ENCODE measurements at regions not wholly inside any gene's neighbourhood (a gene's known extent, or its start where the extent isn't known, plus 50 kb on each side); places are given as distances from the start of the nearest gene placed in this dataset.
"Not testable (repeated sequence)": the region's sequence is repeated elsewhere in the genome, so short reads cannot be mapped to it uniquely, and the experiment has no call there.

GRCh38 chr2:193368615-193369014 is 1173.9 kb upstream of the TMEFF2 start:
- no peaks in the 10 kb centered on the region for H3K27me3 ChIP-seq (ENCODE audit: insufficient read depth, low read length, poor library complexity, severe bottlenecking)
- no peak overlapping the region for H3K4me3 ChIP-seq (ENCODE audit: low read length)
- no peak overlapping the region for H3K27ac ChIP-seq (ENCODE audit: low read depth, low read length)
- no peaks in the 10 kb centered on the region for H3K4me1 Mint-ChIP-seq
- no peaks in the 10 kb centered on the region for H3K9me3 ChIP-seq (ENCODE audit: low read length)
- no peaks in the 10 kb centered on the region for H3K9me3 Mint-ChIP-seq
- no peak for DNase-seq
- no peaks in the 10 kb centered on the region for H3K36me3 Mint-ChIP-seq
- ChIA-PET CTCF (no interaction called here), POLR2A (no interaction called here)
- no peaks in the 10 kb centered on the region for H3K27me3 Mint-ChIP-seq
- H3K4me3 Mint-ChIP-seq = no peak overlapping the region
- H3K36me3 ChIP-seq (ENCODE audit: insufficient read depth, low read length) = no peaks in the 10 kb centered on the region
- no peak overlapping the region for H3K27ac Mint-ChIP-seq
- H3K4me1 ChIP-seq (ENCODE audit: insufficient read depth, low read length) = no peaks in the 10 kb centered on the region

GRCh38 chr2:193357508-193357907 is 1162.8 kb upstream of the TMEFF2 start:
- H3K4me1 ChIP-seq (ENCODE audit: insufficient read depth, low read length) = no peaks in the 10 kb centered on the region
- no peaks in the 10 kb centered on the region for H3K9me3 ChIP-seq (ENCODE audit: low read length)
- Mint-ChIP-seq H3K4me1 (no peaks in the 10 kb centered on the region), H3K4me3 (no peak overlapping the region), H3K27me3 (peaks cover 0 to 7% of the 10 kb centered on the region in 2 donors), H3K36me3 (no peaks in the 10 kb centered on the region), H3K27ac (no peak overlapping the region), H3K9me3 (no peaks in the 10 kb centered on the region)
- DNase-seq = no peak
- no peak overlapping the region for H3K27ac ChIP-seq (ENCODE audit: low read depth, low read length)
- no peaks in the 10 kb centered on the region for H3K27me3 ChIP-seq (ENCODE audit: insufficient read depth, low read length, poor library complexity, severe bottlenecking)
- no peaks in the 10 kb centered on the region for H3K36me3 ChIP-seq (ENCODE audit: insufficient read depth, low read length)
- POLR2A ChIA-PET = no interaction called here
- H3K4me3 ChIP-seq (ENCODE audit: low read length) = no peak overlapping the region
- CTCF ChIA-PET = no interaction called here

- not testable (repeated sequence) for H3K4me3 Mint-ChIP-seq
These were observed 1158.0 kb upstream of the TMEFF2 start for GRCh38 chr2:193352665-193353242.

GRCh38 chr2:193350509-193350908 is 1155.8 kb upstream of the TMEFF2 start:
- Histone ChIP-seq H3K36me3 (ENCODE audit: insufficient read depth, low read length) (no peaks in the 10 kb centered on the region), H3K4me3 (ENCODE audit: low read length) (no peak overlapping the region), H3K9me3 (ENCODE audit: low read length) (no peaks in the 10 kb centered on the region), H3K27me3 (ENCODE audit: insufficient read depth, low read length, poor library complexity, severe bottlenecking) (no peaks in the 10 kb centered on the region), H3K27ac (ENCODE audit: low read depth, low read length) (no peak overlapping the region), H3K4me1 (ENCODE audit: insufficient read depth, low read length) (peaks cover 4% of the 10 kb centered on the region)
- Mint-ChIP-seq H3K36me3 (no peaks in the 10 kb centered on the region), H3K4me1 (peaks cover 5 to 14% (median 11%) of the 10 kb centered on the region in 3 donors), H3K27ac (no peak overlapping the region), H3K9me3 (peaks cover 0 to 3% (median 0%) of the 10 kb centered on the region in 5 donors), H3K27me3 (no peaks in the 10 kb centered on the region), H3K4me3 (no peak overlapping the region)
- POLR2A ChIA-PET = no interaction called here
- no peak for DNase-seq
- CTCF ChIA-PET = no interaction called here

More at GRCh38 chr2:193352665-193353242, 1158.0 kb upstream of the TMEFF2 start:
- H3K27me3 ChIP-seq (ENCODE audit: insufficient read depth, low read length, poor library complexity, severe bottlenecking); POLR2A ChIA-PET; H3K4me1 Mint-ChIP-seq; H3K27me3 Mint-ChIP-seq; DNase-seq; H3K36me3 ChIP-seq (ENCODE audit: insufficient read depth, low read length); H3K27ac Mint-ChIP-seq; H3K4me1 ChIP-seq (ENCODE audit: insufficient read depth, low read length); CTCF ChIA-PET; H3K9me3 Mint-ChIP-seq; H3K4me3 ChIP-seq (ENCODE audit: low read length); H3K9me3 ChIP-seq (ENCODE audit: low read length); H3K36me3 Mint-ChIP-seq; H3K27ac ChIP-seq (ENCODE audit: low read depth, low read length): not testable (repeated sequence)

GRCh38 chr2:193349642-193350041 is 1154.9 kb upstream of the TMEFF2 start:
- CTCF ChIA-PET = no interaction called here
- H3K9me3 Mint-ChIP-seq = peaks cover 0 to 3% (median 0%) of the 10 kb centered on the region in 5 donors
- no peak overlapping the region for H3K27ac ChIP-seq (ENCODE audit: low read depth, low read length)
- no peaks in the 10 kb centered on the region for H3K27me3 Mint-ChIP-seq
- H3K9me3 ChIP-seq (ENCODE audit: low read length) = no peaks in the 10 kb centered on the region
- peaks cover 5 to 14% (median 11%) of the 10 kb centered on the region in 3 donors for H3K4me1 Mint-ChIP-seq
- no peaks in the 10 kb centered on the region for H3K27me3 ChIP-seq (ENCODE audit: insufficient read depth, low read length, poor library complexity, severe bottlenecking)
- H3K36me3 ChIP-seq (ENCODE audit: insufficient read depth, low read length) = no peaks in the 10 kb centered on the region
- no peaks in the 10 kb centered on the region for H3K36me3 Mint-ChIP-seq
- H3K27ac Mint-ChIP-seq = no peak overlapping the region
- DNase-seq = no peak
- POLR2A ChIA-PET = no interaction called here
- H3K4me3 Mint-ChIP-seq = no peak overlapping the region
- no peak overlapping the region for H3K4me3 ChIP-seq (ENCODE audit: low read length)
- H3K4me1 ChIP-seq (ENCODE audit: insufficient read depth, low read length) = peaks cover 4% of the 10 kb centered on the region

GRCh38 chr2:193348055-193348454 is 1153.3 kb upstream of the TMEFF2 start:
- CTCF ChIA-PET = no interaction called here
- Mint-ChIP-seq H3K27me3 (no peaks in the 10 kb centered on the region), H3K27ac (peak overlapping the region in 5 of 8 donors; percentile 9 to 70 (median 39)), H3K4me1 (peaks cover 5 to 14% (median 11%) of the 10 kb centered on the region in 3 donors), H3K9me3 (peaks cover 0 to 3% (median 0%) of the 10 kb centered on the region in 5 donors), H3K4me3 (peak overlapping the region; percentile 56 to 85 (median 76)), H3K36me3 (no peaks in the 10 kb centered on the region)
- H3K4me1 ChIP-seq (ENCODE audit: insufficient read depth, low read length) = peaks cover 4% of the 10 kb centered on the region
- H3K4me3 ChIP-seq (ENCODE audit: low read length) = peak overlapping the region; percentile 52
- H3K36me3 ChIP-seq (ENCODE audit: insufficient read depth, low read length) = no peaks in the 10 kb centered on the region
- POLR2A ChIA-PET = no interaction called here
- H3K27ac ChIP-seq (ENCODE audit: low read depth, low read length) = no peak overlapping the region
- H3K27me3 ChIP-seq (ENCODE audit: insufficient read depth, low read length, poor library complexity, severe bottlenecking) = no peaks in the 10 kb centered on the region
- DNase-seq = no peak
- no peaks in the 10 kb centered on the region for H3K9me3 ChIP-seq (ENCODE audit: low read length)

GRCh38 chr2:193336781-193337180 is 1142.0 kb upstream of the TMEFF2 start:
- H3K4me1 ChIP-seq (ENCODE audit: insufficient read depth, low read length) = no peaks in the 10 kb centered on the region
- no peaks in the 10 kb centered on the region for H3K9me3 ChIP-seq (ENCODE audit: low read length)
- Mint-ChIP-seq H3K9me3 (peaks cover 0 to 2% (median 0%) of the 10 kb centered on the region in 5 donors), H3K27ac (no peak overlapping the region), H3K27me3 (no peaks in the 10 kb centered on the region), H3K4me3 (no peak overlapping the region), H3K4me1 (no peaks in the 10 kb centered on the region), H3K36me3 (no peaks in the 10 kb centered on the region)
- no peak for DNase-seq
- H3K36me3 ChIP-seq (ENCODE audit: insufficient read depth, low read length) = no peaks in the 10 kb centered on the region
- no peaks in the 10 kb centered on the region for H3K27me3 ChIP-seq (ENCODE audit: insufficient read depth, low read length, poor library complexity, severe bottlenecking)
- CTCF ChIA-PET = no interaction called here
- POLR2A ChIA-PET = no interaction called here
- H3K4me3 ChIP-seq (ENCODE audit: low read length) = no peak overlapping the region
- H3K27ac ChIP-seq (ENCODE audit: low read depth, low read length) = no peak overlapping the region

- Mint-ChIP-seq H3K27me3 (no peaks in the 10 kb centered on the region), H3K4me1 (no peaks in the 10 kb centered on the region), H3K9me3 (peaks cover 0 to 5% (median 0%) of the 10 kb centered on the region in 5 donors), H3K4me3 (no peak overlapping the region), H3K36me3 (no peaks in the 10 kb centered on the region), H3K27ac (no peak overlapping the region)
- Histone ChIP-seq H3K27me3 (ENCODE audit: insufficient read depth, low read length, poor library complexity, severe bottlenecking) (no peaks in the 10 kb centered on the region), H3K4me3 (ENCODE audit: low read length) (no peak overlapping the region), H3K36me3 (ENCODE audit: insufficient read depth, low read length) (no peaks in the 10 kb centered on the region), H3K9me3 (ENCODE audit: low read length) (no peaks in the 10 kb centered on the region), H3K27ac (ENCODE audit: low read depth, low read length) (no peak overlapping the region), H3K4me1 (ENCODE audit: insufficient read depth, low read length) (no peaks in the 10 kb centered on the region)
- ChIA-PET CTCF (no interaction called here), POLR2A (no interaction called here)
- DNase-seq = no peak
These were observed 1139.7 kb upstream of the TMEFF2 start for GRCh38 chr2:193334401-193334800.

- Mint-ChIP-seq H3K4me1 (no peaks in the 10 kb centered on the region), H3K9me3 (peaks cover 0 to 5% (median 0%) of the 10 kb centered on the region in 5 donors), H3K27ac (no peak overlapping the region), H3K36me3 (no peaks in the 10 kb centered on the region), H3K27me3 (no peaks in the 10 kb centered on the region), H3K4me3 (no peak overlapping the region)
- Histone ChIP-seq H3K27ac (ENCODE audit: low read depth, low read length) (no peak overlapping the region), H3K4me3 (ENCODE audit: low read length) (no peak overlapping the region), H3K27me3 (ENCODE audit: insufficient read depth, low read length, poor library complexity, severe bottlenecking) (no peaks in the 10 kb centered on the region), H3K4me1 (ENCODE audit: insufficient read depth, low read length) (no peaks in the 10 kb centered on the region), H3K9me3 (ENCODE audit: low read length) (no peaks in the 10 kb centered on the region), H3K36me3 (ENCODE audit: insufficient read depth, low read length) (no peaks in the 10 kb centered on the region)
- POLR2A ChIA-PET = no interaction called here
- CTCF ChIA-PET = no interaction called here
- no peak for DNase-seq
These were observed 1138.8 kb upstream of the TMEFF2 start for GRCh38 chr2:193333539-193333938.
